Esophagus muscularis mucosa (tissue), 4 donors: ENCODE measurements at regions not wholly inside any gene's neighbourhood (a gene's known extent, or its start where the extent isn't known, plus 50 kb on each side); places are given as distances from the start of the nearest gene placed in this dataset.

Experiments used
- CTCF ChIP-seq, 3 experiments: fragments of 200-600 bp in 2 of 3; fragments of 450-650 bp in 1 of 3; sonication (generic) in 2 of 3; IDR thresholded peaks; one replicate each; pipeline ENCODE4 v1.5.1; 2017 to 2019; ENCODE audit warnings: antibody characterized with exemption in 3 of 3, mild to moderate bottlenecking in 2 of 3, moderate library complexity in 1 of 3
- EP300 ChIP-seq: sonication (generic); formaldehyde crosslinking; IDR thresholded peaks from one replicate; pipeline ENCODE4 v1.6.1; 2017; ENCODE audit warnings: antibody characterized with exemption
- POLR2A ChIP-seq: fragments of 450-650 bp; IDR thresholded peaks from one replicate; pipeline ENCODE4 v1.6.1; 2017; ENCODE audit warnings: antibody characterized with exemption, moderate library complexity, mild to moderate bottlenecking, low read depth
- POLR2AphosphoS5 ChIP-seq, 2 donors: sonication (generic); formaldehyde crosslinking; IDR thresholded peaks; one replicate each; pipeline ENCODE4 v1.6.1; 2017; ENCODE audit warnings: antibody characterized with exemption in 2 of 2

- TF ChIP-seq POLR2A (no peak), EP300 (no peak), CTCF (IDR thresholded peaks at IDR 0.05) (no peak), POLR2AphosphoS5 (IDR thresholded peaks at IDR 0.05) (no peak)
Measured at GRCh38 chr2:149814901-149815300, 227.3 kb upstream of the MMADHC start.
